GM20000 (cell line): ENCODE measurements at regions not wholly inside any gene's neighbourhood (a gene's known extent, or its start where the extent isn't known, plus 50 kb on each side); places are given as distances from the start of the nearest gene placed in this dataset.

Experiments used
- DNase-seq: peaks from one replicate; pipeline ENCODE4 v3.0.0; 2012; ENCODE audit warnings: low spot score
- CTCF ChIP-seq: IDR thresholded peaks from 2 replicates; pipeline ENCODE4 v1.5.1; 2012; ENCODE audit warnings: mild to moderate bottlenecking, control low read depth; ENCODE audit errors: extremely low read depth, missing control alignments

- no peak for TF ChIP-seq CTCF
- DNase-seq: no peak
Observed at GRCh38 chr1:114298008-114298407, 144.3 kb upstream of the SYT6 start.

GRCh38 chr1:114296413-114296812 is 142.7 kb upstream of the SYT6 start:
- DNase-seq: no peak
- no peak for TF ChIP-seq CTCF

GRCh38 chr1:114295321-114295720 is 141.7 kb upstream of the SYT6 start:
- no peak for DNase-seq
- no peak for TF ChIP-seq CTCF

- no peak for TF ChIP-seq CTCF
- DNase-seq: no peak
Observed at GRCh38 chr1:114292835-114293234, 139.2 kb upstream of the SYT6 start.

- TF ChIP-seq CTCF: no peak
- no peak for DNase-seq
Observed at GRCh38 chr1:114292194-114292593, 138.5 kb upstream of the SYT6 start.

GRCh38 chr1:114290776-114291175 is 137.1 kb upstream of the SYT6 start:
- no peak for TF ChIP-seq CTCF
- DNase-seq: no peak

- DNase-seq: no peak
- TF ChIP-seq CTCF: no peak
Observed at GRCh38 chr1:114290341-114290740, 136.7 kb upstream of the SYT6 start.
